Activated gamma-delta T cell (primary cell): ENCODE measurements at regions not wholly inside any gene's neighbourhood (a gene's known extent, or its start where the extent isn't known, plus 50 kb on each side); places are given as distances from the start of the nearest gene placed in this dataset.
"Not testable (repeated sequence)": the region's sequence is repeated elsewhere in the genome, so short reads cannot be mapped to it uniquely, and the experiment has no call there.

Experiments
- DNase-seq: peaks from one replicate; lab custom pipeline; 2025; lab: John Stamatoyannopoulos, UW

- no peak for DNase-seq
Measured at GRCh38 chr6:14552891-14553290, 435.3 kb downstream of the CD83 start.

GRCh38 chr6:14553515-14553914 lies 435.9 kb downstream of the CD83 start:
- DNase-seq, result no peak

DNA sequence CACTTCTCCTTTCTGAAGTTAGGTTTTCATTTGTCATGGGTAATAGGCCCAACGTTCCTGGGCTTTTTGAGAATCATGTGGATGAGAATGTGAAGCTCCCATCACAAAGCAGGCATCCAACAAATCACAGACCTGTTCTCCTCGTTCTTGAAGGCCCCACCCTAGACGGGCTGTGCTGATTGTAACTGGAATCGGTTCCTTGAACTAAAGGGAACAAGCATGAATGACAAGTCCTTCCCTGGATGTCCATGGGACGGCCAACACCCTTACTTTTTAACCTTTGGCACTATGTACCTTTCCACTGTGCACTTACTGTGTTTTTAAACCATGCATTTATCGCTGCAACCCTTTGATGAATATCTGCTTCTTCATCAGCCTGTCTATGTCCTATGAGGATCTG lies 438.2 kb downstream of the CD83 start:
- no peak for DNase-seq

DNA sequence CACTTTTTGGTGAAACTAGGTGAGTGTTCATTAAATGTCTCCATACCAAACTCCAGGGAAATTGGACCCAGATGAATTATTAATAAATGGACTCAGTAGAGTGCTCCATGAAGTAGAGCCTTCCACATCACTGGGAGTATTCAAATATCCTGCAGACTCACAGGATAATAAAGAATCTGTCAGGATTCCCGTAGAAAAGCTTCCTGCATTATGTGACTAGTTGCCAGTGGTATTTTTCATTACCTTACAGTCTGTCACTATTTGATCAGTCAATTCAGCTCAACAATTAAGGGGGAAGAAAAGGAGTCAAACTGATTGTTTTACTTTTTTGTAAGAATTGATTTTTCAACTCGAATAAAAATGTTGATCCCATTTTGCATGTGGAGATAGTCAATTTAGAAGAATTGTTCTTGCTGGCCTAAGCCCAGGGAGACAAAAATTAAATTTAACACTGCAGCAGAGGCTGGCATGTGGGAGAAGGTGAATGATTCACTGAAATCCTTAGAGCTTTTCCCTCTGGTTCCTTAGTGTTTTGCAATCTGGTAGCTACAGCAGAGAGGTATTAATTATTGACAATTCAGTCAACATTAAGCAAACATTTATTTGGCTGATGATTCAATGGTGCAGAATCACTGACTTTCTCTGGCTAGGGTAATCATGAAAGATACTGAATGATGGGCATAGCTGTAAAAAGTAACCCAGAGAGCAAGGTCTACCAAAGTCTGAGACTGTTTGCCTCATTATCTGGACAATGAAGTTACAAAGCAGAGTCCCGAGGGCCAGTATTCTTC lies 442.4 kb downstream of the CD83 start:
- DNase-seq, result no peak

- not testable (repeated sequence) for DNase-seq
Measured at GRCh38 chr6:14561563-14561962, 444.0 kb downstream of the CD83 start.

GRCh38 chr6:14567842-14568241 lies 450.3 kb downstream of the CD83 start:
- DNase-seq, result no peak

DNA sequence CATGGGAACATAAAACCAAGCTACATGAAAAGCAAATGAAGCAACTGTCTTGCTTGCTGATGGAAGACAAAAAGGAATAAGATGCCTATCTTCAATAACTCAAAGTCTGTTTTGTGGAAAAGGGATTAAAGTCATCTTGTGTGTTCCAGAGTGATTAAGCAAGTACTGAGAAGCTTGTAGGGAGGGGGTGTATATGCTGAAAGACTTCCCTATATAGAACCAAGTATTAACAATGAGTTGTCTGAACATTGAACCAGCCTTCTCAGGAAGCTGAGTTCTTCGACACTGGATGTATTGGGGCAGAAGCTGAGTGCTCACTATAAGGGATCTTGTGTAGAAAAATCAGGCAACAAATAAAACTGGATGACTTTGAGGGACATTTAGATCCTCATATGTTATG lies 451.8 kb downstream of the CD83 start:
- no peak for DNase-seq

GRCh38 chr6:14569874-14570273 lies 452.3 kb downstream of the CD83 start:
- not testable (repeated sequence) for DNase-seq

- DNase-seq, result no peak
Measured at GRCh38 chr6:14571001-14571400, 453.4 kb downstream of the CD83 start.

DNA sequence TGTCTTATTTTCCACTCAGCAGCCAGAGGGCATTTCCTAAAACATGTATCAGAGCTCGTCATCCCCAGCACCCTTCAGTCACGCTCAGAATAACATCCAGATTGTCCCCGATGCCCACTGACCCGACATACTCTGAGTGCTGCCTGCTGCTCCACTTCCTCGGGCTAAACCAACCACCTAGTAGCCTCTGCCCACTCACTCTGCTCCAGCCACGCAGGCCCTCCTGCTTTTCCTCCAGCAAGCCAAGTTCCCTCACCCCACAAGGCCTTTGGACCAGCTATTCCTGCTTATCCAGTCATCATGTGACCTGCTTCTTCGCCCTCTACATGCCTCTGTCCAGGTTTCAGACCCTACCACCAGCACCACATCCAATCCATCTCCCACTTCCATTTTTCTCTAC lies 454.2 kb downstream of the CD83 start:
- DNase-seq, result no peak

DNA sequence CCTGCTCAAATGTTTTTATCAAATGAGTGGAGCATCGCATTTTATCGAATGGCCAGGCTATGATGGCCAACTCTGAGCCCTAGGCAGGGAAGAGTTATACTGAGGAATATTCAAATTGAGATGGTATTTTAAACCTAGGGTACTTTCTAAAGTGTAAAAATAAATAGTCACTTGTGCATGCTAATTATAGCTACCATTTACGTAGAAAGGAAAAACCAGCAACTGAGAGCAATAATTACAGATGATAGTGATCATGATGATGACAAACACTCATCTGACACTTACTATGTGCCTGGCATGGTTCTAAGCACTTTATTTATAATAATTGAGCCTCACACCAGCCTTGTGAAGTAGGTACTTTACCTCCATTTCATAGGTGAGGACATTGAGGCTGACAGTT lies 455.7 kb downstream of the CD83 start:
- DNase-seq, result no peak

- DNase-seq, result no peak
Measured at GRCh38 chr6:14573703-14574290, 456.2 kb downstream of the CD83 start.

DNA sequence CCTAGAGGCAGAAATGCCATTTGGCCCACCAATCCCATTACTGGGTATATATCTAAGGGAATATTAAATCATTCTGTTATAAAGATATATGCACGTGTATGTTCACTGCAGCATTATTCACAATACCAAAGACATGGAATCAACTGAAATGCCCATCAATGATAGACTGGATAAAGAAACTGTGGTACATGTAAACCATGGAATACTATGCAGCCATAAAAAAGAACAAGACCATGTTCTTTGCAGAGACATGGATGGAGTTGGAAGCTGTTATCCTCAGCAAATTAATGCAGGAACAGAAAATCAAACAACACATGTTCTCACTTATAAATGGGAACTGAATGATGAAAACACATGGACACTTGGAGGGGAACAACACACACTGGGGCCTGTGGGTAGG lies 458.4 kb downstream of the CD83 start:
- DNase-seq, result no peak

DNA sequence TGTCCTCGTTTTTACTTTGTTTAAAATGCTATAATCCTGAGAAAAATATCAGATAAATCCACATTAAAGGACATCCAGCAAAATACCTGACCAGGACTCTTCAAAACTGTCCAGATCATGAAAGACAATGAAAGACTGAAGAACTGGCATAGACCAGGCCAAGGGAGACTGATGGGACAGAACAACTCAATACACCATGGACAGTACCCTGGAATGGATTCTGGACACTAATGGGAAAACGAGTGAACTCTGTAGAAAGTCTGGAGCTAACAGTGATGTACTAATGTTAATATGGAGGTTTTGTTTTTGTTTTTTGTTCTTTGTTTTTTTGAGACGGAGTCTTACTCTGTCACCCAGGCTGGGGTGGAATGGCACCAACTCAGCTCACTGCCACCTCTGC lies 461.4 kb downstream of the CD83 start:
- DNase-seq, result no peak

DNA sequence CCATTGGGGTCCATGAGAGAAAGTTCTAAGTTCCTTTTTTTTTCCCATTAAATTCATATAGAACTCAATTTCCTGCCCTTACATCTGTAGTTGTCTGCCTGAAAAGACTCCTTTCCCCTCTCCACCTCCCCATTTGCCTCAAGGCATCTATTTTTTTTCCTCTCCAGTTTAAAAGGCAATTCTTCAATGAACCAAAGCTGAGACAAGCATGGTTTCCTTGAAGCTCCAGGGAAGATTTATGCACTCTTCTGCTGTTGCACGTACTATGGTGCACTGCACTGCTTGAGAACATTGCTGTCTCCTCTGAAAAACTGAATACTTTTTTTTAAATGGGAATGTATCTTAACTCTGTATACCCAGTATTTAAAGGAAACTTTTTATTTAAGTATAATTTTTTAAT lies 465.2 kb downstream of the CD83 start:
- no peak for DNase-seq

DNA sequence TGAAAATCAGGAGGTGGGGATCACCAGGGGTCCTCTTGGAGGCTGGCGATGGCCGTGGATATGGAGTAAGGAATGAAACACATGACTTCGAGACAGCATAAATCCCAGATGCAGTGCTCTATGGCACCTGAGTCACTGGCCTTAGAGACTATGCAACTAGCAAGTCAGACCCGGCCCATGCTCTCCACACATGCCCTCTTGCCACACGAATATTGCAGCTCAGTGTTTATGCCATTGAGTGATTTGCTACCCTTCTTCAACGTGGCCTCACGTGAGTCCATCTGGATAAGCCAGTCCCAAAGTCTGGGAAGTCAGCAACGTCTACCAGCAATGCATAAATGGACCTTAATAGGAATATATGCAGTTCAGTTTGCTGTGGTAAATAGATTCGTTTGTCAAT lies 466.3 kb downstream of the CD83 start:
- DNase-seq, result no peak

DNA sequence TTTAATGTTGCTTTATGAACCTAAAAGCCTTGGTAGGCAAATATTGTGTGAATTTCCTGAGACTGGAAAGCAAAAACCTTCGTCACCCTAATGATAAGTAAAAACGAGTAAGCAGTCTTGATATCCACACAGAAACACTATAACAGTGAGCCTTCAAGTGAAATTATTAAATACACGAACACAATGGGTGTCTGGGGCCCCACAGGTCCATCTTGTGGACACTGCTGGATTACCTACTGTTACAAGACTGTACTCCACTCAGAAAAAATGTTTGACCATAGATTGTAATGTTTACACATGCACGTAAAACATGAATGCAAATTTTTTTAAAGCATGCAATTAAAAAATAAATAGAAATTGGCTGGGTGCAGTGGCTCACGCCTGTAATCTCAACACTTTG lies 466.9 kb downstream of the CD83 start:
- DNase-seq, result no peak

DNA sequence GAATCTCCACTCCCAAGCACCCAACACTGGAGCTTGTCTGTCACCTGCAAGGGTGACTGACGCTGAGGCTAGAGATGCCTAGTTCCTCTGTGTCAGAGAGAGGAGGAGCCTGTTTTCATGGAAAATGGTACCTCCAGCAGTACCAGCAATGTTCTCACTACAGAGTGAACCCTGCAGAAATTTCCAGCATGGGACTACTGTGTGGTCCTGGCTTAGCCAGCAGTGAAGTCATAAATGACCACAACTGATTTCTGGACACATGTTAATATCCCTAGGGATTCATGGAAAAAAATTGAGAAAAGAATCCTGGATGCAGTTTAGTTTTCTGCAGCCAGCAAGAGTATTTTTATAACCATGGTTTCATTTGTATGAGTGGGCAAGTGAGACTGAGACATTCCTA lies 468.1 kb downstream of the CD83 start:
- no peak for DNase-seq

- DNase-seq, result no peak
Measured at GRCh38 chr6:14589175-14589574, 471.6 kb downstream of the CD83 start.

- DNase-seq, result no peak
Measured at GRCh38 chr6:14590586-14590985, 473.0 kb downstream of the CD83 start.

DNA sequence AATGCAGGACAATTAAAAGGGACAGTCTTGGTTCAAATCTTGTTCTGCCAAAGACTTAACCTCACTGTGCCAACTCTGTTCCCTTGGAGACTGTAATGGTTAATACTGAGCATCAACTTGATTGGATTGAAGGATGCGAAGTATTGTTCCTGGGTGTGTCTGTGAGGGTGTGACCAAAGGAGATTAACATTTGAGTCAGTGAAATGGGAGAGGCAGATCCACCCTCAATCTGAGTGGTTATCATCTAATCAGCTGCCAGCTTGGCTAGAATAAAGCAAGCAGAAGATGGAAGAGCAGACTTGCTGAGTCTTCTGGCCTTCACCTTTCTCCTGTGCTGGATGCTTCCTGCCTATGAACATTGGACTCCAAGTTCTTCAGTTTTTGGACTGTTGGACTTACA lies 474.4 kb downstream of the CD83 start:
- DNase-seq, result no peak

DNA sequence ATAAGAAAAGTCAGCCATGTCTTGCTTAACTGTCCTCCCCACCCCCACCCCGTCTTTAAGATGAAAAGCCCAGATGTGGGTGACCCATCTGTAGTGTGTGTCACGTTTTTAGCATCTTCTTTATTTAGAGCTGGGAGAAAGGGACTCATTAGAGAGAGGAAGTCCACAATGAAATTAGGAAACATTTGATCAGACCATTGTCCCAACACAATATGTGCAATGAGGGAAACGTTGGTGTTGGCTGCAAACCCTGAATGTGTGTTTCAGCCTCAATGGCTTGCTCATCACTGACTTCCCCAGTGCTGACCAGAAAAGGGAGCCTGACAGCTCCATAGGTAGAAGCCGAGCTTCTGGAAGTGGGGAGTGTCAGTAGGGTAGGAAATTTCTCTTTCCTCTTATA lies 475.7 kb downstream of the CD83 start:
- DNase-seq, result no peak

- DNase-seq, result no peak
Measured at GRCh38 chr6:14595751-14596150, 478.2 kb downstream of the CD83 start.

- no peak for DNase-seq
Measured at GRCh38 chr6:14596410-14596809, 478.8 kb downstream of the CD83 start.
